ENCODE measurements at regions not wholly inside any gene's neighbourhood (a gene's known extent, or its start where the extent isn't known, plus 50 kb on each side); places are given as distances from the start of the nearest gene placed in this dataset.
A peak's percentile ranks its signal among the peaks of the same experiment; 100 is the strongest.

DNA sequence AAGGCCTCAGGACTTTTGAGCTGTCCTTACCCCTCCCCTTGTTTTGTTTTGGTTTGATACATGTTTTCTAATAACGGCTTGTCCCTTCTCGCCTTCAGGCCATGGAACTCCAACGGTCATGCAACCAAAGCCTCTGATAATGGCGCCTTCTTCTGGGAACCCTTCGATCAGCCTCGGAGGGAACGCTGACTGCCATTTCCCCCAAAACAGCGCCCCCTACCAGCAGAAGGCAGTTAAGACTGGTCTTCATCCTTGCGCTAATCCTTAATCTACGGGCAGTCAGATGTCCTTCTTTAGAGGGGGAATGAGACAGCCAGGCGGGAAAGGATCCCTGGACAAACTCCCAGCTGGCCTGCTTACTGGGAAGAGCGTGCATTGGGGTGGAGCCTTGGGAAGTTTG is 276.6 kb downstream of the ICE1 start:
- Mint-ChIP-seq H3K4me1 (peaks cover 21% of the 10 kb centered on the region), H3K9me3 (peaks cover 38% of the 10 kb centered on the region), H3K4me3 (no peak overlapping the region), H3K27ac (no peak overlapping the region), H3K27me3 (ENCODE audit: low read depth) (no peaks in the 10 kb centered on the region), H3K36me3 (peaks cover 35% of the 10 kb centered on the region)
- ChIA-PET CTCF (interaction anchor here (0.7 to 1.3 kb wide), 2 partner anchors 202 to 204 kb away, joined by 3 to 5 read pairs; no protein-coding TSS in a partner anchor), POLR2A (no interaction called here)
- ATAC-seq = peak; percentile 71
- TF ChIP-seq, protein P1, sequence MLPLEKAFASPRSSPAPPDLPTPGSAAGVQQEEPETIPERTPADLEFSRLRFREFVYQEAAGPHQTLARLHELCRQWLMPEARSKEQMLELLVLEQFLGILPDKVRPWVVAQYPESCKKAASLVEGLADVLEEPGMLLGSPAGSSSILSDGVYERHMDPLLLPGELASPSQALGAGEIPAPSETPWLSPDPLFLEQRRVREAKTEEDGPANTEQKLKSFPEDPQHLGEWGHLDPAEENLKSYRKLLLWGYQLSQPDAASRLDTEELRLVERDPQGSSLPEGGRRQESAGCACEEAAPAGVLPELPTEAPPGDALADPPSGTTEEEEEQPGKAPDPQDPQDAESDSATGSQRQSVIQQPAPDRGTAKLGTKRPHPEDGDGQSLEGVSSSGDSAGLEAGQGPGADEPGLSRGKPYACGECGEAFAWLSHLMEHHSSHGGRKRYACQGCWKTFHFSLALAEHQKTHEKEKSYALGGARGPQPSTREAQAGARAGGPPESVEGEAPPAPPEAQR (CRISPR knock-in tag; IDR thresholded peaks at IDR 0.05) = 0 out of 2 replicates have a peak, but pooled peaks have one; percentile 54
- TF ChIP-seq CTCF (IDR thresholded peaks at IDR 0.05) = peak; percentile 63
- peak; percentile 36; the same call in 1 of the 2 replicates for TF ChIP-seq ETV6 (CRISPR knock-in tag; IDR thresholded peaks at IDR 0.05)
- TF ChIP-seq NR1H2 (CRISPR knock-in tag; IDR thresholded peaks at IDR 0.05) = no peak
- DNase-seq (ENCODE audit: low spot score) = peak; percentile 66

DNA sequence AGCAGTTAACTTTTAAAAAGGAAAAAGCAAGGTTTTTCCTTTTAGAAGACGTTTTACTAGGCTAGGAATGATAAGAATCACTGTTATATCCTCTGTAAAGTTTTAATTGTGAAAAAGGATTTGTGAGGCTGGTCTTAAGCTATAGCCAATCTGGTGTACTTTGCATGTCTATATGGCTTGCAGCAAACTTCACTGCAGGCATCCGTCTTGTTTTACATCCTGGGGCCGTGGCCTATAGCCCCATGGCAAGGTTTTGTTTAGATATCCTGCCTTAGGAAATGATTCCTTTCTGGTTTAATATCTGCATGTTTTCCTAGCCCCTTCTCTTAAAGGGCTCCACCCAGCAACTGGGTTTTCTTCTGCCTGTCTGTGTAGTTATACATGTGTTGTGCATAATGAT is 272.8 kb downstream of the ICE1 start:
- CTCF ChIA-PET = interaction anchor here (0.7 to 1.3 kb wide), 3 partner anchors 198 to 502 kb away, joined by 3 to 10 read pairs (median 3); no protein-coding TSS in a partner anchor
- TF ChIP-seq NFE2L1 (CRISPR knock-in tag; IDR thresholded peaks at IDR 0.05) (no peak), ZNF532 (CRISPR knock-in tag; IDR thresholded peaks at IDR 0.05; ENCODE audit: borderline replicate concordance) (no peak), NR1H2 (CRISPR knock-in tag; IDR thresholded peaks at IDR 0.05) (no peak), E2F5 (CRISPR knock-in tag; IDR thresholded peaks at IDR 0.05) (no peak), CREM (CRISPR knock-in tag; IDR thresholded peaks at IDR 0.05) (no peak)
- POLR2A ChIA-PET = no interaction called here
- Mint-ChIP-seq H3K27ac (peak overlapping the region; percentile 96), H3K4me1 (peaks cover 31% of the 10 kb centered on the region), H3K27me3 (ENCODE audit: low read depth) (peaks cover 7% of the 10 kb centered on the region), H3K36me3 (peaks cover 43% of the 10 kb centered on the region), H3K9me3 (peaks cover 56% of the 10 kb centered on the region), H3K4me3 (no peak overlapping the region)
- ATAC-seq (peak; percentile 91), DNase-seq (ENCODE audit: low spot score) (no peak)

DNA sequence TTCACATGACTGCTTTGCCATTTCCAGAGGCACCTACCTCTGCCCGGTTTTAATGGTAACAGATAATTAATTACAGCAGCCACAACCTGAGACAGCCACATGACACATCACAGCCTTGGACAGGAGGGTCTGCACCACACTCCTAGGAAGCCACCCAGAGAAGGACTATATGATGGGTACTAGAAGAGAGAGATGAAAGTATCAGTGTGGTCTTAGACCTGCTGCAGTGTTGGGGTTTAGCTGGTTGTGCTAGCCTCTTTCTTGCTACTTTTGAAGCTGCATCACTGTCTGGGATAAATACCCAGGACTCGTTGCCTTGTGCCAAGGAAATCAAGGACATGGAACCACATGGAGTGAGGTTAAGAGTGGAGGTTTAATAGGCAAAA is 266.4 kb downstream of the ICE1 start:
- CTCF ChIA-PET = no interaction called here

More for the DNA sequence above, 266.4 kb downstream of the ICE1 start:
- Mint-ChIP-seq H3K4me3 (no peak overlapping the region), H3K4me1 (peaks cover 26% of the 10 kb centered on the region), H3K9me3 (peaks cover 28% of the 10 kb centered on the region), H3K27ac (no peak overlapping the region), H3K36me3 (peaks cover 10% of the 10 kb centered on the region), H3K27me3 (ENCODE audit: low read depth) (peaks cover 9% of the 10 kb centered on the region)
- ATAC-seq = no peak
- TF ChIP-seq FOXP1 (CRISPR knock-in tag; IDR thresholded peaks at IDR 0.05; ENCODE audit: borderline replicate concordance) = no peak
- no peak for TF ChIP-seq IRF2 (CRISPR knock-in tag; IDR thresholded peaks at IDR 0.05; ENCODE audit: borderline replicate concordance, low read depth)
- TF ChIP-seq MYBL2 (CRISPR knock-in tag; IDR thresholded peaks at IDR 0.05) = no peak
- TF ChIP-seq ZBTB21 (CRISPR knock-in tag; IDR thresholded peaks at IDR 0.05; ENCODE audit: borderline replicate concordance) = no peak
- TF ChIP-seq RELA (CRISPR knock-in tag; IDR thresholded peaks at IDR 0.05; ENCODE audit: borderline replicate concordance) = no peak
- TF ChIP-seq, protein P2, sequence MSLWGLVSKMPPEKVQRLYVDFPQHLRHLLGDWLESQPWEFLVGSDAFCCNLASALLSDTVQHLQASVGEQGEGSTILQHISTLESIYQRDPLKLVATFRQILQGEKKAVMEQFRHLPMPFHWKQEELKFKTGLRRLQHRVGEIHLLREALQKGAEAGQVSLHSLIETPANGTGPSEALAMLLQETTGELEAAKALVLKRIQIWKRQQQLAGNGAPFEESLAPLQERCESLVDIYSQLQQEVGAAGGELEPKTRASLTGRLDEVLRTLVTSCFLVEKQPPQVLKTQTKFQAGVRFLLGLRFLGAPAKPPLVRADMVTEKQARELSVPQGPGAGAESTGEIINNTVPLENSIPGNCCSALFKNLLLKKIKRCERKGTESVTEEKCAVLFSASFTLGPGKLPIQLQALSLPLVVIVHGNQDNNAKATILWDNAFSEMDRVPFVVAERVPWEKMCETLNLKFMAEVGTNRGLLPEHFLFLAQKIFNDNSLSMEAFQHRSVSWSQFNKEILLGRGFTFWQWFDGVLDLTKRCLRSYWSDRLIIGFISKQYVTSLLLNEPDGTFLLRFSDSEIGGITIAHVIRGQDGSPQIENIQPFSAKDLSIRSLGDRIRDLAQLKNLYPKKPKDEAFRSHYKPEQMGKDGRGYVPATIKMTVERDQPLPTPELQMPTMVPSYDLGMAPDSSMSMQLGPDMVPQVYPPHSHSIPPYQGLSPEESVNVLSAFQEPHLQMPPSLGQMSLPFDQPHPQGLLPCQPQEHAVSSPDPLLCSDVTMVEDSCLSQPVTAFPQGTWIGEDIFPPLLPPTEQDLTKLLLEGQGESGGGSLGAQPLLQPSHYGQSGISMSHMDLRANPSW (CRISPR knock-in tag; conservative IDR thresholded peaks at IDR 0.05; ENCODE audit: low read depth) = no peak
- no peak for TF ChIP-seq ZNF671 (CRISPR knock-in tag; IDR thresholded peaks at IDR 0.05)
- DNase-seq (ENCODE audit: low spot score) = no peak
- POLR2A ChIA-PET = no interaction called here
